NCI-H226 (cell line): ENCODE measurements at regions not wholly inside any gene's neighbourhood (a gene's known extent, or its start where the extent isn't known, plus 50 kb on each side); places are given as distances from the start of the nearest gene placed in this dataset.
A peak's percentile ranks its signal among the peaks of the same experiment; 100 is the strongest.

Experiments
- DNase-seq: peaks from one replicate; pipeline ENCODE4 v3.0.0-alpha.2; 2015

- peak; percentile 90 for DNase-seq
Observed at GRCh38 chr2:71749671-71750101, 296.3 kb downstream of the DYSF start.

- DNase-seq: peak; percentile 57
Observed at GRCh38 chr2:71748227-71748626, 294.9 kb downstream of the DYSF start.

- DNase-seq: no peak
Observed at GRCh38 chr2:71747559-71747958, 294.2 kb downstream of the DYSF start.

- peak; percentile 58 for DNase-seq
Observed at GRCh38 chr2:71746946-71747501, 293.7 kb downstream of the DYSF start.

GRCh38 chr2:71744781-71745180, 291.4 kb downstream of the DYSF start:
- no peak for DNase-seq

- DNase-seq: no peak
Observed at GRCh38 chr2:71743995-71744675, 290.8 kb downstream of the DYSF start.

GRCh38 chr2:71742953-71743601, 289.7 kb downstream of the DYSF start:
- DNase-seq: peak; percentile 94

GRCh38 chr2:71736986-71737385, 283.6 kb downstream of the DYSF start:
- DNase-seq: no peak

GRCh38 chr2:71736091-71736861, 282.9 kb downstream of the DYSF start:
- no peak for DNase-seq
